ENCODE measurements at regions not wholly inside any gene's neighbourhood (a gene's known extent, or its start where the extent isn't known, plus 50 kb on each side); places are given as distances from the start of the nearest gene placed in this dataset.

DNA sequence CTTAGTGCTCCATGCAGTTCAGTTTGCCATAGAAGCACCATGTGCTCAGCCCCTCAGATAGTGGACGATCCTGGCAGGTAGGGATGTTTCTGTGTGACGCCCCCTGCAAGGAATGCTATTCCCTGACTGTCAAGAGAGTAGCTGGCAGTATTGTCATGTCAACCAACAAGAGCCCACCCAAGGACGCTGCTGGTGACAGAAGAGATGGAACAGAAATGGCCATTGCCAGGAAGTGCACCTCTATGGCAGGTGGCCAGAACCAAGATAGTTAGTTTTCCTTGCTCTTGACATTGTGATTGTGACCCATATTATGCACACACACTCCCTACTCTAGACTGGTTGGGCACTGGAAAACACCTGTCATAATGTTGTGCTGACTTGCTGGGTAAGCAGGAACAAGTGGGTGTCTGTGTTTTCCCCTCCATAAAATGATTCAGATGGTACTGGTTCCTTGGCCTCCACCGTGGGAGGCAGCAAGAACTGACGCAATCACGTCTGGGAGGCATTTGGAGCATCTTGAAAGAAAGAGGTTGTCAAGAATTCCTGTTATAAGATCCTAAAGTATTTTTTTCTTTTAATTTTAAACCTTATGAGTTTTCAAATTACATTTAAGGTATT is 507.9 kb downstream of the MID1IP1 start:
- no peak for TF ChIP-seq EZH2phosphoT487 (IDR thresholded peaks at IDR 0.05; ENCODE audit: low read depth)
- TF ChIP-seq CTCF (IDR thresholded peaks at IDR 0.05; ENCODE audit: low read depth, low read length) = no peak
- H3K27ac ChIP-seq (ENCODE audit: low read length) = no peak overlapping the region

DNA sequence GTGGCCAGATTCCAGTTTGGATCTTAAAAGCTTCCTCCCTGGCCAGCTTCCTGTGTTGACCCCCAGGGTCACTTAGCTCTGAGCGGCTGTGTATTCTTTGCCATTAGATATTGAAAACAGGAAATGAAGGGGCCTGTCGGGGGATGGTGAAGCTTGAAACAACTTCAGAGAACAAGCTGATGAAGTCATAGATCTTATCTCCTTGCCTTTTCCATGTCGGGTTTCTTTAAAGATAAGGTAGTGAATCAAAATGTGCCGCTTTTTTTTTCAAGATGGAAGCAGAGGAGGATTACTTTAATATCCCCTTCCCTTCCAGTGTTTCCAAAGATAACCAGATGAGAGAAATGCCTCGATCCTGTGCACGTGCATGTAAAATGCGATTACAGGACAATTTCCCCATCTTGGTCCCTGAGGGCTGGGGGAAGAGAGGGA is 508.5 kb downstream of the MID1IP1 start:
- Histone ChIP-seq H3K36me3 (replicated peaks; ENCODE audit: low read depth, low read length) (no peaks in the 10 kb centered on the region), H2AFZ (ENCODE audit: low read depth, low read length) (no peak overlapping the region), H3K27me3 (ENCODE audit: low read depth, low read length) (no peaks in the 10 kb centered on the region), H4K20me1 (ENCODE audit: insufficient read depth, low read length) (no peaks in the 10 kb centered on the region), H3K79me2 (ENCODE audit: low read length) (no peaks in the 10 kb centered on the region), H3K4me1 (ENCODE audit: low read length) (no peaks in the 10 kb centered on the region), H3K4me3 (ENCODE audit: low read length) (no peak overlapping the region), H3K9ac (ENCODE audit: low read length) (no peak overlapping the region), H3K9me3 (ENCODE audit: insufficient read depth, low read length) (no peaks in the 10 kb centered on the region), H3K27ac (ENCODE audit: low read length) (no peak overlapping the region), H3K4me2 (ENCODE audit: low read length) (no peak overlapping the region)
- TF ChIP-seq CTCF (IDR thresholded peaks at IDR 0.05; ENCODE audit: low read depth, low read length) (no peak), EZH2phosphoT487 (IDR thresholded peaks at IDR 0.05; ENCODE audit: low read depth) (no peak)

More for the DNA sequence above, 507.9 kb downstream of the MID1IP1 start:
- Histone ChIP-seq H2AFZ (ENCODE audit: low read depth, low read length) (no peak overlapping the region), H3K4me2 (ENCODE audit: low read length) (no peak overlapping the region), H3K4me1 (ENCODE audit: low read length) (no peaks in the 10 kb centered on the region), H3K27me3 (ENCODE audit: low read depth, low read length) (no peaks in the 10 kb centered on the region), H3K4me3 (ENCODE audit: low read length) (no peak overlapping the region), H3K9me3 (ENCODE audit: insufficient read depth, low read length) (no peaks in the 10 kb centered on the region), H3K79me2 (ENCODE audit: low read length) (no peaks in the 10 kb centered on the region), H3K36me3 (replicated peaks; ENCODE audit: low read depth, low read length) (no peaks in the 10 kb centered on the region), H3K9ac (ENCODE audit: low read length) (no peak overlapping the region), H4K20me1 (ENCODE audit: insufficient read depth, low read length) (no peaks in the 10 kb centered on the region)

GRCh38 chrX:39310891-39311290 is 509.6 kb downstream of the MID1IP1 start:
- no peak overlapping the region for H3K4me2 ChIP-seq (ENCODE audit: low read length)
- no peaks in the 10 kb centered on the region for H4K20me1 ChIP-seq (ENCODE audit: insufficient read depth, low read length)
- H2AFZ ChIP-seq (ENCODE audit: low read depth, low read length) = no peak overlapping the region
- no peaks in the 10 kb centered on the region for H3K9me3 ChIP-seq (ENCODE audit: insufficient read depth, low read length)
- H3K4me1 ChIP-seq (ENCODE audit: low read length) = no peaks in the 10 kb centered on the region
- no peaks in the 10 kb centered on the region for H3K27me3 ChIP-seq (ENCODE audit: low read depth, low read length)
- H3K36me3 ChIP-seq (replicated peaks; ENCODE audit: low read depth, low read length) = no peaks in the 10 kb centered on the region
- no peak overlapping the region for H3K4me3 ChIP-seq (ENCODE audit: low read length)
- H3K79me2 ChIP-seq (ENCODE audit: low read length) = no peaks in the 10 kb centered on the region
- H3K27ac ChIP-seq (ENCODE audit: low read length) = no peak overlapping the region
- TF ChIP-seq EZH2phosphoT487 (IDR thresholded peaks at IDR 0.05; ENCODE audit: low read depth) (no peak), CTCF (IDR thresholded peaks at IDR 0.05; ENCODE audit: low read depth, low read length) (no peak)
- H3K9ac ChIP-seq (ENCODE audit: low read length) = no peak overlapping the region

- H3K9ac ChIP-seq (ENCODE audit: low read length) = no peak overlapping the region
- no peak overlapping the region for H3K27ac ChIP-seq (ENCODE audit: low read length)
- H3K4me3 ChIP-seq (ENCODE audit: low read length) = no peak overlapping the region
- H3K36me3 ChIP-seq (replicated peaks; ENCODE audit: low read depth, low read length) = no peaks in the 10 kb centered on the region
- no peaks in the 10 kb centered on the region for H3K9me3 ChIP-seq (ENCODE audit: insufficient read depth, low read length)
- H4K20me1 ChIP-seq (ENCODE audit: insufficient read depth, low read length) = no peaks in the 10 kb centered on the region
- no peaks in the 10 kb centered on the region for H3K27me3 ChIP-seq (ENCODE audit: low read depth, low read length)
- no peaks in the 10 kb centered on the region for H3K79me2 ChIP-seq (ENCODE audit: low read length)
- no peaks in the 10 kb centered on the region for H3K4me1 ChIP-seq (ENCODE audit: low read length)
- H3K4me2 ChIP-seq (ENCODE audit: low read length) = no peak overlapping the region
- no peak overlapping the region for H2AFZ ChIP-seq (ENCODE audit: low read depth, low read length)
- TF ChIP-seq CTCF (IDR thresholded peaks at IDR 0.05; ENCODE audit: low read depth, low read length) (no peak), EZH2phosphoT487 (IDR thresholded peaks at IDR 0.05; ENCODE audit: low read depth) (no peak)
These were observed 510.4 kb downstream of the MID1IP1 start for GRCh38 chrX:39311646-39312045.

Data from OCI-LY3 (cell line).